H1 (cell line): ENCODE measurements at regions not wholly inside any gene's neighbourhood (a gene's known extent, or its start where the extent isn't known, plus 50 kb on each side); places are given as distances from the start of the nearest gene placed in this dataset.

Source experiments
- CTCF ChIA-PET: fragments of 300-600 bp; sonication (Branson Sonifier 250); formaldehyde crosslinking; loops from one replicate; lab custom pipeline; 2021; ENCODE audit not compliant: partially characterized antibody; lab: Charles Lee
- POLR2A ChIA-PET: fragments of 300-600 bp; sonication (Branson Sonifier 250); formaldehyde crosslinking; loops from one replicate; lab custom pipeline; 2021; ENCODE audit warnings: inconsistent platforms; ENCODE audit not compliant: partially characterized antibody; lab: Charles Lee
- DNase-seq, 2 experiments: peaks; one replicate each; pipeline versions ENCODE4 v3.0.0 to v3.0.0-alpha.2; 2010 to 2022; ENCODE audit warnings: low spot score in 2 of 2, low read depth in 1 of 2, mixed read lengths in 1 of 2
- FAIRE-seq: peaks from 2 replicates; lab custom pipeline; 2011; peaks lifted over from hg19 to GRCh38; lab: Jason Lieb, UNC
- H2AFZ ChIP-seq: 2 replicates; pipeline ENCODE4 v1.8.1; 2012; ENCODE audit warnings: low read length, inconsistent platforms
- H2AK5ac ChIP-seq: 2 replicates; pipeline ENCODE4 v1.6.1; 2013; ENCODE audit warnings: low read depth, low read length
- H2BK120ac ChIP-seq: replicated peaks from 2 replicates; pipeline ENCODE3; 2013; ENCODE audit warnings: low read depth, low read length, inconsistent platforms
- H2BK12ac ChIP-seq: 2 replicates; pipeline ENCODE4 v1.6.1; 2013; ENCODE audit warnings: low read depth, low read length
- H2BK15ac ChIP-seq: 2 replicates; pipeline ENCODE4 v1.6.1; 2013; ENCODE audit warnings: low read length
- H2BK20ac ChIP-seq: 2 replicates; pipeline ENCODE4 v1.6.1; 2013; ENCODE audit warnings: low read length
- H2BK5ac ChIP-seq: 2 replicates; pipeline ENCODE4 v1.6.1; 2013; ENCODE audit warnings: low read depth, low read length
- H3K14ac ChIP-seq: 2 replicates; pipeline ENCODE4 v1.6.1; 2013; ENCODE audit warnings: inconsistent platforms; ENCODE audit not compliant: insufficient read length
- H3K18ac ChIP-seq: 2 replicates; pipeline ENCODE4 v1.6.1; 2013; ENCODE audit warnings: low read length; ENCODE audit errors: extremely low read depth
- H3K23ac ChIP-seq: 2 replicates; pipeline ENCODE4 v1.6.1; 2013; ENCODE audit warnings: inconsistent platforms; ENCODE audit not compliant: insufficient read length
- H3K23me2 ChIP-seq: 2 replicates; pipeline ENCODE4 v1.6.1; 2013; ENCODE audit warnings: low read depth, low read length
- H3K27ac ChIP-seq: 2 replicates; pipeline ENCODE4 v1.6.1; 2011; ENCODE audit warnings: low read depth, low read length, inconsistent platforms
- H3K27me3 ChIP-seq, 4 experiments: replicated peaks in 1 of 4; 1 replicate in 1 of 4; 2 replicates in 3 of 4; pipeline versions ENCODE4 v1.6.1 to v1.8.1; 2011 to 2013; ENCODE audit warnings: low read length in 3 of 4, mild to moderate bottlenecking in 3 of 4, inconsistent platforms in 2 of 4, mixed read lengths in 2 of 4, moderate library complexity in 1 of 4; ENCODE audit not compliant: control insufficient read depth in 3 of 4, insufficient read depth in 3 of 4; ENCODE audit errors: extremely low read depth in 1 of 4
- H3K36me3 ChIP-seq, 4 experiments: 2 replicates each; pipeline versions ENCODE4 v1.6.1 to v1.8.1; 2011 to 2013; ENCODE audit warnings: mild to moderate bottlenecking in 4 of 4, low read length in 3 of 4, moderate library complexity in 2 of 4, control low read depth in 1 of 4, inconsistent platforms in 1 of 4; ENCODE audit not compliant: insufficient read depth in 4 of 4, control insufficient read depth in 2 of 4
- H3K4ac ChIP-seq: replicated peaks from 2 replicates; pipeline ENCODE3; 2013; ENCODE audit warnings: low read length, low read depth, mixed read lengths, inconsistent platforms; ENCODE audit not compliant: insufficient read length
- H3K4me1 ChIP-seq, 4 experiments: replicated peaks in 1 of 4; 1 replicate in 1 of 4; 2 replicates in 3 of 4; pipeline versions ENCODE4 v1.6.1 to v1.8.1; 2011 to 2013; ENCODE audit warnings: low read length in 3 of 4, inconsistent platforms in 2 of 4, mixed read lengths in 1 of 4; ENCODE audit not compliant: insufficient read depth in 4 of 4, control insufficient read depth in 3 of 4
- H3K4me2 ChIP-seq, 2 experiments: 2 replicates each; pipeline versions ENCODE4 v1.6.1 to v1.8.1; 2011 to 2013; ENCODE audit warnings: low read depth in 2 of 2, low read length in 2 of 2, control low read depth in 1 of 2, inconsistent platforms in 1 of 2, mild to moderate bottlenecking in 1 of 2; ENCODE audit not compliant: insufficient read depth in 1 of 2
- H3K4me3 ChIP-seq, 4 experiments: fragments of 200-600, 300-600 bp in 1 of 4; sonication (generic), shearing (Covaris generic), sonication (Bioruptor Twin) in 1 of 4; 2 replicates each; pipeline versions ENCODE4 v1.5.1 to v1.8.1; 2011 to 2016; ENCODE audit warnings: low read length in 4 of 4, low read depth in 3 of 4, control low read depth in 2 of 4, inconsistent platforms in 2 of 4, mild to moderate bottlenecking in 2 of 4, mixed read lengths in 1 of 4, moderate library complexity in 1 of 4; ENCODE audit not compliant: insufficient read depth in 2 of 4; ENCODE audit errors: extremely low read depth in 1 of 4
- H3K56ac ChIP-seq: replicated peaks from 2 replicates; pipeline ENCODE3; 2013; ENCODE audit warnings: low read depth, mild to moderate bottlenecking, mixed read lengths, low read length, inconsistent platforms; ENCODE audit not compliant: insufficient read length
- H3K79me1 ChIP-seq: 2 replicates; pipeline ENCODE4 v1.6.1; 2013; ENCODE audit warnings: low read depth, low read length, control low read depth
- H3K79me2 ChIP-seq, 2 experiments: 2 replicates each; pipeline versions ENCODE4 v1.6.1 to v1.8.1; 2012 to 2013; ENCODE audit warnings: low read length in 2 of 2, mild to moderate bottlenecking in 2 of 2, inconsistent platforms in 1 of 2; ENCODE audit not compliant: insufficient read depth in 2 of 2, control insufficient read depth in 1 of 2
- H3K9ac ChIP-seq, 4 experiments: replicated peaks in 1 of 4; 1 replicate in 1 of 4; 2 replicates in 3 of 4; pipeline versions ENCODE4 v1.6.1 to v1.8.1; 2011 to 2013; ENCODE audit warnings: low read depth in 3 of 4, low read length in 3 of 4, control low read depth in 2 of 4, mild to moderate bottlenecking in 2 of 4, moderate library complexity in 2 of 4, inconsistent platforms in 1 of 4; ENCODE audit errors: extremely low read depth in 1 of 4
- H3K9me3 ChIP-seq, 2 experiments: 2 replicates each; pipeline versions ENCODE4 v1.6.1 to v1.8.1; 2012 to 2013; ENCODE audit warnings: mild to moderate bottlenecking in 2 of 2, moderate library complexity in 2 of 2, control low read depth in 1 of 2, inconsistent platforms in 1 of 2, low read depth in 1 of 2, low read length in 1 of 2, mixed read lengths in 1 of 2; ENCODE audit not compliant: insufficient read depth in 2 of 2
- H4K20me1 ChIP-seq, 2 experiments: replicated peaks in 1 of 2; 2 replicates each; pipeline versions ENCODE3 to v1.8.1; 2011 to 2013; ENCODE audit warnings: inconsistent platforms in 2 of 2, low read length in 2 of 2, mild to moderate bottlenecking in 1 of 2; ENCODE audit not compliant: insufficient read depth in 2 of 2, control insufficient read depth in 1 of 2
- H4K5ac ChIP-seq: 2 replicates; pipeline ENCODE4 v1.6.1; 2013; ENCODE audit warnings: low read length, low read depth, mixed read lengths, inconsistent platforms; ENCODE audit not compliant: insufficient read length
- H4K8ac ChIP-seq: 2 replicates; pipeline ENCODE4 v1.8.0; 2013; ENCODE audit warnings: mild to moderate bottlenecking, moderate library complexity, low read length, inconsistent platforms; ENCODE audit not compliant: insufficient read depth; ENCODE audit errors: extremely low read depth
- H4K91ac ChIP-seq: replicated peaks from 2 replicates; pipeline ENCODE3; 2013; ENCODE audit warnings: low read length, mixed read lengths, inconsistent platforms; ENCODE audit not compliant: insufficient read length
- BCL11A ChIP-seq, 2 experiments: IDR thresholded peaks; one replicate each; pipeline ENCODE4 v1.6.1; 2011; ENCODE audit warnings: low read depth in 2 of 2, low read length in 2 of 2, mild to moderate bottlenecking in 2 of 2
- E2F6 ChIP-seq: IDR thresholded peaks from 2 replicates; pipeline ENCODE4 v1.6.1; 2012; ENCODE audit warnings: inconsistent platforms
- EGR1 ChIP-seq: IDR thresholded peaks from 2 replicates; pipeline ENCODE4 v1.6.1; 2011; ENCODE audit warnings: low read depth, low read length, borderline replicate concordance
- EZH2 ChIP-seq: fragments of 200-600 bp; sonication (generic); IDR thresholded peaks from 2 replicates; pipeline ENCODE4 v1.7.1; 2012; ENCODE audit warnings: low read depth, mild to moderate bottlenecking, moderate library complexity, low read length, inconsistent platforms; ENCODE audit not compliant: severe bottlenecking
- GTF2F1 ChIP-seq: IDR thresholded peaks from 2 replicates; pipeline ENCODE4 v1.6.1; 2012; ENCODE audit warnings: low read depth, low read length, improper control_type of control experiment, borderline replicate concordance
- HDAC6 ChIP-seq: IDR thresholded peaks from one replicate; pipeline ENCODE4 v1.7.1; 2012; ENCODE audit warnings: low read depth, mild to moderate bottlenecking, inconsistent platforms, low read length, moderate library complexity
- JUN ChIP-seq: IDR thresholded peaks from 2 replicates; pipeline ENCODE4 v1.6.1; 2011; ENCODE audit warnings: low read depth, mild to moderate bottlenecking, improper control_type of control experiment, low read length
- NRF1 ChIP-seq: IDR thresholded peaks from 2 replicates; pipeline ENCODE4 v1.6.1; 2011; ENCODE audit warnings: mild to moderate bottlenecking, low read depth, low read length, improper control_type of control experiment
- POU5F1 ChIP-seq: IDR thresholded peaks from 2 replicates; pipeline ENCODE4 v1.6.1; 2011; ENCODE audit warnings: low read depth, mild to moderate bottlenecking, low read length, moderate library complexity
- RBBP5 ChIP-seq: IDR thresholded peaks from 2 replicates; pipeline ENCODE4 v1.7.1; 2012; ENCODE audit warnings: low read depth, mild to moderate bottlenecking, inconsistent platforms, low read length, moderate library complexity, borderline replicate concordance
- SIRT6 ChIP-seq: IDR thresholded peaks from one replicate; pipeline ENCODE4 v1.7.1; 2012; ENCODE audit warnings: low read length, inconsistent platforms
- SRF ChIP-seq: IDR thresholded peaks from 2 replicates; pipeline ENCODE4 v1.6.1; 2011; ENCODE audit warnings: mild to moderate bottlenecking, low read depth, low read length, moderate library complexity
- TAF7 ChIP-seq: optimal IDR thresholded peaks from 2 replicates; pipeline ENCODE3; 2011; ENCODE audit warnings: low read depth, mild to moderate bottlenecking, inconsistent platforms, low read length, moderate library complexity, borderline replicate concordance
- TEAD4 ChIP-seq: IDR thresholded peaks from 2 replicates; pipeline ENCODE4 v1.6.1; 2012; ENCODE audit warnings: low read depth, low read length, inconsistent platforms, mixed read lengths
- ZNF274 ChIP-seq: IDR thresholded peaks from 2 replicates; pipeline ENCODE4 v1.7.0; 2012; ENCODE audit warnings: low read length, borderline replicate concordance; ENCODE audit errors: extremely low read depth
- WGBS, 2 experiments: shearing (Covaris generic) in 1 of 2; methylation state at CpG; one replicate each; pipeline versions ENCODE4 v1.1.6 to v1.1.7; 2013 to 2015; ENCODE audit warnings: low lambda C conversion rate in 2 of 2, mixed read lengths in 2 of 2, inconsistent platforms in 1 of 2, low coverage in 1 of 2, missing lambda C conversion rate in 1 of 2; ENCODE audit not compliant: insufficient replicate concordance in 2 of 2, insufficient coverage in 1 of 2, insufficient read length in 1 of 2; ENCODE audit errors: extremely low coverage in 1 of 2, missing lambda C conversion rate in 1 of 2; 5-methylcytosine and 5-hydroxymethylcytosine counted together

GRCh38 chr4:124487651-124488050 is 224.9 kb downstream of the ANKRD50 start:
- Histone ChIP-seq H2BK5ac (no peak overlapping the region), H2BK20ac (no peak overlapping the region), H3K23ac (no peak overlapping the region), H2BK120ac (no peak overlapping the region), H3K23me2 (no peaks in the 10 kb centered on the region), H3K56ac (no peak overlapping the region), H3K4me1 (peaks cover 0 to 6% (median 3%) of the 10 kb centered on the region in 4 experiments; a peak in 4 of 7 replicates), H4K5ac (no peak overlapping the region), H2BK12ac (no peak overlapping the region), H4K91ac (no peak overlapping the region), H3K14ac (no peak overlapping the region), H2AFZ (no peak overlapping the region), H3K79me1 (no peaks in the 10 kb centered on the region), H4K8ac (no peak overlapping the region), H3K27ac (no peak overlapping the region), H3K4ac (no peak overlapping the region), H3K18ac (no peak overlapping the region), H3K9ac (no peak overlapping the region), H3K79me2 (no peaks in the 10 kb centered on the region), H3K36me3 (no peaks in the 10 kb centered on the region), H3K27me3 (peaks cover 0 to 1% (median 0%) of the 10 kb centered on the region in 4 experiments; a peak in 1 of 7 replicates), H3K4me2 (no peak overlapping the region), H2BK15ac (no peak overlapping the region), H3K9me3 (peaks cover 0 to 6% of the 10 kb centered on the region in 2 experiments; a peak in 2 of 4 replicates), H4K20me1 (no peaks in the 10 kb centered on the region), H3K4me3 (no peak overlapping the region), H2AK5ac (no peak overlapping the region)
- WGBS, 2 experiments, result 93% methylated on average over 2 of the region's 2 CpGs; no CpG with 5 or more reads in 1 of the 2 experiments
- FAIRE-seq (no peak), DNase-seq (no peak)
- CTCF ChIA-PET, result interaction anchor here (0.7 kb wide), 1 partner anchor 11 kb away, joined by 3 read pairs; no protein-coding TSS in a partner anchor
- POLR2A ChIA-PET, result no interaction called here
- no peak for TF ChIP-seq TAF7
- no peak for TF ChIP-seq NRF1
- no peak for TF ChIP-seq ZNF274
- no peak for TF ChIP-seq SIRT6
- no peak for TF ChIP-seq GTF2F1
- TF ChIP-seq TEAD4, result no peak
- TF ChIP-seq POU5F1, result no peak
- no peak for TF ChIP-seq E2F6
- no peak for TF ChIP-seq BCL11A (IDR thresholded peaks at IDR 0.05; ENCODE audit: low read depth in 2 of 2, low read length in 2 of 2)
- no peak for TF ChIP-seq EGR1
- no peak for TF ChIP-seq EZH2
- no peak for TF ChIP-seq RBBP5
- TF ChIP-seq JUN, result no peak
- no peak for TF ChIP-seq HDAC6
- no peak for TF ChIP-seq SRF
